ENCODE measurements at regions not wholly inside any gene's neighbourhood (a gene's known extent, or its start where the extent isn't known, plus 50 kb on each side); places are given as distances from the start of the nearest gene placed in this dataset.

- TF ChIP-seq CTCF (IDR thresholded peaks at IDR 0.05) (no peak), POLR2A (IDR thresholded peaks at IDR 0.05) (no peak)
Observed at GRCh38 chr3:86547692-86548091, 443.3 kb downstream of the VGLL3 start.

All from uterus (tissue), 2 donors.